GM23338 (cell line): ENCODE measurements at regions not wholly inside any gene's neighbourhood (a gene's known extent, or its start where the extent isn't known, plus 50 kb on each side); places are given as distances from the start of the nearest gene placed in this dataset.

Source experiments
- ATAC-seq: fragments of 200-7000 bp; cut with Tn5 transposase; 3 replicates; pipeline ENCODE4 v1.9.1; 2020
- DNase-seq: peaks from one replicate; pipeline ENCODE4 v3.0.0-alpha.2; 2015; ENCODE audit warnings: low spot score
- H2AFZ ChIP-seq: fragments of 200-600 bp; sonication (generic); 2 replicates; pipeline ENCODE4 v1.8.0; 2016; ENCODE audit warnings: antibody characterized with exemption, mild to moderate bottlenecking, moderate library complexity
- H3F3A ChIP-seq: fragments of 200-600 bp; sonication (generic); replicated peaks from 2 replicates; pipeline ENCODE4 v1.8.0; 2017; ENCODE audit warnings: antibody characterized with exemption, mixed run types, low read depth
- H3K27ac ChIP-seq: fragments of 200-600 bp; sonication (generic); 2 replicates; pipeline ENCODE4 v1.6.1; 2016; ENCODE audit warnings: low read depth
- H3K27me3 ChIP-seq: fragments of 200-600 bp; sonication (generic); 2 replicates; pipeline ENCODE4 v1.8.0; 2016; ENCODE audit warnings: mild to moderate bottlenecking, mixed run types, moderate library complexity; ENCODE audit not compliant: insufficient read depth
- H3K36me3 ChIP-seq: fragments of 200-600 bp; sonication (generic); 2 replicates; pipeline ENCODE4 v1.8.0; 2016; ENCODE audit warnings: mild to moderate bottlenecking; ENCODE audit not compliant: insufficient read depth
- H3K4me1 ChIP-seq: fragments of 200-600 bp; sonication (generic); 2 replicates; pipeline ENCODE4 v1.8.0; 2016; ENCODE audit warnings: mild to moderate bottlenecking, moderate library complexity; ENCODE audit not compliant: insufficient read depth
- H3K4me2 ChIP-seq: fragments of 200-600 bp; sonication (generic); 2 replicates; pipeline ENCODE4 v1.7.1; 2017; ENCODE audit warnings: mixed run types
- H3K4me3 ChIP-seq: fragments of 200-600 bp; sonication (generic); 2 replicates; pipeline ENCODE4 v1.6.1; 2016; ENCODE audit warnings: mixed run types
- H3K79me2 ChIP-seq: fragments of 200-600 bp; sonication (generic); replicated peaks from 2 replicates; pipeline ENCODE4 v1.8.0; 2017; ENCODE audit warnings: mild to moderate bottlenecking; ENCODE audit not compliant: insufficient read depth
- H3K9me2 ChIP-seq: fragments of 200-600 bp; sonication (generic); 2 replicates; pipeline ENCODE4 v1.8.0; 2017; ENCODE audit not compliant: insufficient read depth
- H4K20me1 ChIP-seq: fragments of 200-600 bp; sonication (generic); replicated peaks from 2 replicates; pipeline ENCODE4 v1.8.0; 2017; ENCODE audit warnings: mild to moderate bottlenecking; ENCODE audit not compliant: insufficient read depth
- H3K27ac Mint-ChIP-seq: 2 replicates; pipeline ENCODE4 v1.8.0; 2020; ENCODE audit warnings: inconsistent platforms, mild to moderate bottlenecking, moderate library complexity, mixed read lengths
- H3K27me3 Mint-ChIP-seq: 3 replicates; pipeline ENCODE4 v1.8.0; 2022; ENCODE audit warnings: low read depth, mild to moderate bottlenecking, moderate library complexity, mixed read lengths, inconsistent platforms; ENCODE audit not compliant: insufficient read depth, poor library complexity
- H3K36me3 Mint-ChIP-seq: 3 replicates; pipeline ENCODE4 v1.8.0; 2021; ENCODE audit warnings: low read depth, mild to moderate bottlenecking, inconsistent platforms, moderate library complexity, mixed read lengths
- H3K4me1 Mint-ChIP-seq: 3 replicates; pipeline ENCODE4 v1.8.0; 2020; ENCODE audit warnings: mild to moderate bottlenecking, inconsistent platforms, mixed read lengths
- H3K4me3 Mint-ChIP-seq: 3 replicates; pipeline ENCODE4 v1.8.0; 2021; ENCODE audit warnings: moderate library complexity, mild to moderate bottlenecking, inconsistent platforms, mixed read lengths
- H3K9me3 Mint-ChIP-seq: 3 replicates; pipeline ENCODE4 v1.8.0; 2020; ENCODE audit warnings: moderate library complexity, mild to moderate bottlenecking, inconsistent platforms, mixed read lengths
- CREB1 ChIP-seq: fragments of 250-450 bp; sonication (Bioruptor Pico); IDR thresholded peaks from 2 replicates; pipeline ENCODE4 v1.5.0; 2020; ENCODE audit warnings: low read depth, mild to moderate bottlenecking, moderate library complexity
- EZH2 ChIP-seq: fragments of 200-600 bp; sonication (generic); IDR thresholded peaks from one replicate; pipeline ENCODE4 v1.8.0; 2017; ENCODE audit warnings: antibody characterized with exemption, mild to moderate bottlenecking, low read depth; ENCODE audit not compliant: unreplicated experiment
- JUNB ChIP-seq: IDR thresholded peaks from one replicate; pipeline ENCODE4 v1.6.1; 2016; ENCODE audit warnings: antibody characterized with exemption; ENCODE audit not compliant: unreplicated experiment
- POLR2AphosphoS5 ChIP-seq: IDR thresholded peaks from 2 replicates; pipeline ENCODE4 v1.6.1; 2016; ENCODE audit warnings: antibody characterized with exemption, low read depth
- STAT1 ChIP-seq: IDR thresholded peaks from one replicate; pipeline ENCODE4 v1.6.1; 2016; ENCODE audit warnings: antibody characterized with exemption; ENCODE audit not compliant: unreplicated experiment
- ZNF114 ChIP-seq: fragments of 250-450 bp; sonication (Bioruptor Pico); IDR thresholded peaks from 2 replicates; pipeline ENCODE4 v1.5.0; 2020; ENCODE audit warnings: mild to moderate bottlenecking, moderate library complexity
- ZNF331 ChIP-seq: fragments of 250-450 bp; sonication (Bioruptor Pico); IDR thresholded peaks from 2 replicates; pipeline ENCODE4 v1.5.0; 2020; ENCODE audit warnings: low read depth, mild to moderate bottlenecking, moderate library complexity
- ZNF462 ChIP-seq: fragments of 250-450 bp; sonication (Bioruptor Pico); IDR thresholded peaks from 2 replicates; pipeline ENCODE4 v1.5.0; 2020; ENCODE audit warnings: mild to moderate bottlenecking, moderate library complexity
- TF ChIP-seq, protein P1 (sequence below): IDR thresholded peaks from one replicate; pipeline ENCODE4 v1.6.1; 2018; ENCODE audit warnings: antibody characterized with exemption; ENCODE audit not compliant: unreplicated experiment

- TF ChIP-seq ZNF462, result no peak
- no peak for TF ChIP-seq POLR2AphosphoS5
- no peak for TF ChIP-seq JUNB
These were observed 143.9 kb downstream of the LSM5 start (continued) for GRCh38 chr7:32346253-32346652.

- H3K4me3 Mint-ChIP-seq, result no peak overlapping the region
- Histone ChIP-seq H3F3A (no peaks in the 10 kb centered on the region), H3K4me2 (no peak overlapping the region), H3K36me3 (no peaks in the 10 kb centered on the region), H3K4me1 (no peaks in the 10 kb centered on the region), H2AFZ (no peak overlapping the region), H3K79me2 (no peaks in the 10 kb centered on the region), H3K9me2 (0 out of 2 replicates have a peak, but pooled peaks cover 3% of the 10 kb centered on the region), H3K4me3 (no peak overlapping the region), H3K27me3 (no peaks in the 10 kb centered on the region), H4K20me1 (no peaks in the 10 kb centered on the region), H3K27ac (no peak overlapping the region)
- no peaks in the 10 kb centered on the region for H3K27me3 Mint-ChIP-seq
- no peak for DNase-seq
- no peaks in the 10 kb centered on the region for H3K4me1 Mint-ChIP-seq
- no peak for ATAC-seq
- H3K36me3 Mint-ChIP-seq, result no peaks in the 10 kb centered on the region
- H3K9me3 Mint-ChIP-seq, result peaks cover 5% of the 10 kb centered on the region; the same call in 1 of the 3 replicates
- H3K27ac Mint-ChIP-seq, result no peak overlapping the region
- TF ChIP-seq STAT1 (no peak), CREB1 (CRISPR knock-in tag) (no peak), JUNB (no peak), EZH2 (no peak), ZNF114 (CRISPR knock-in tag) (no peak), POLR2AphosphoS5 (no peak), ZNF331 (CRISPR knock-in tag) (no peak)
- TF ChIP-seq, protein P1, sequence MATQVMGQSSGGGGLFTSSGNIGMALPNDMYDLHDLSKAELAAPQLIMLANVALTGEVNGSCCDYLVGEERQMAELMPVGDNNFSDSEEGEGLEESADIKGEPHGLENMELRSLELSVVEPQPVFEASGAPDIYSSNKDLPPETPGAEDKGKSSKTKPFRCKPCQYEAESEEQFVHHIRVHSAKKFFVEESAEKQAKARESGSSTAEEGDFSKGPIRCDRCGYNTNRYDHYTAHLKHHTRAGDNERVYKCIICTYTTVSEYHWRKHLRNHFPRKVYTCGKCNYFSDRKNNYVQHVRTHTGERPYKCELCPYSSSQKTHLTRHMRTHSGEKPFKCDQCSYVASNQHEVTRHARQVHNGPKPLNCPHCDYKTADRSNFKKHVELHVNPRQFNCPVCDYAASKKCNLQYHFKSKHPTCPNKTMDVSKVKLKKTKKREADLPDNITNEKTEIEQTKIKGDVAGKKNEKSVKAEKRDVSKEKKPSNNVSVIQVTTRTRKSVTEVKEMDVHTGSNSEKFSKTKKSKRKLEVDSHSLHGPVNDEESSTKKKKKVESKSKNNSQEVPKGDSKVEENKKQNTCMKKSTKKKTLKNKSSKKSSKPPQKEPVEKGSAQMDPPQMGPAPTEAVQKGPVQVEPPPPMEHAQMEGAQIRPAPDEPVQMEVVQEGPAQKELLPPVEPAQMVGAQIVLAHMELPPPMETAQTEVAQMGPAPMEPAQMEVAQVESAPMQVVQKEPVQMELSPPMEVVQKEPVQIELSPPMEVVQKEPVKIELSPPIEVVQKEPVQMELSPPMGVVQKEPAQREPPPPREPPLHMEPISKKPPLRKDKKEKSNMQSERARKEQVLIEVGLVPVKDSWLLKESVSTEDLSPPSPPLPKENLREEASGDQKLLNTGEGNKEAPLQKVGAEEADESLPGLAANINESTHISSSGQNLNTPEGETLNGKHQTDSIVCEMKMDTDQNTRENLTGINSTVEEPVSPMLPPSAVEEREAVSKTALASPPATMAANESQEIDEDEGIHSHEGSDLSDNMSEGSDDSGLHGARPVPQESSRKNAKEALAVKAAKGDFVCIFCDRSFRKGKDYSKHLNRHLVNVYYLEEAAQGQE, result no peak
These were observed 153.5 kb downstream of the LSM5 start for GRCh38 chr7:32336726-32337125.
